Uterus (tissue), 2 donors: ENCODE measurements at regions not wholly inside any gene's neighbourhood (a gene's known extent, or its start where the extent isn't known, plus 50 kb on each side); places are given as distances from the start of the nearest gene placed in this dataset.

Experiments used
- POLR2A ChIP-seq, 2 donors: fragments of 450-650 bp; IDR thresholded peaks; one replicate each; pipeline ENCODE4 v1.6.1; 2016; ENCODE audit warnings: antibody characterized with exemption in 2 of 2, mild to moderate bottlenecking in 1 of 2, moderate library complexity in 1 of 2
- TF ChIP-seq, protein P1 (sequence below), 4 experiments: fragments of 200-600 bp in 2 of 4; fragments of 450-650 bp in 2 of 4; sonication (generic) in 2 of 4; IDR thresholded peaks; one replicate each; pipeline ENCODE4 v1.5.1; 2016 to 2019; ENCODE audit warnings: antibody characterized with exemption in 4 of 4, mild to moderate bottlenecking in 2 of 4, moderate library complexity in 1 of 4

DNA sequence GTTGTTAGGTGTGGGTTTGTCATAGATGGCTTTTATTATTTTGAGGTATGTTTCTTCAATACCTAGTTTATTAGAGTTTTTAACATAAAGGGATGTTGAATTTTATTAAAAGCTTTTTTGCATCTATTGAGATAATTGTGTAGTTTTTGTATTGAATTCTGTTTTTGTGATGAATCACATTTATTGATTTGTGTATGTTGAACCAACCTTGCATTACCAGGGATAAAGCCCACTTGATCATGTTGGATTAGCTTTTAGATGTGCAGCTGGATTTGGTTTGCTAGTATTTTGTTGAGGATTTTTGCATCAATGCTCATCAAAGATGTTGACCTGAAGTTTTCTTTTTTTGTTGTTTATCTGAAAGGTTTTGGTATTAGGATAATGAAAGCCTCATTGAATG, 328.2 kb downstream of the ADCYAP1 start:
- TF ChIP-seq, protein P1, sequence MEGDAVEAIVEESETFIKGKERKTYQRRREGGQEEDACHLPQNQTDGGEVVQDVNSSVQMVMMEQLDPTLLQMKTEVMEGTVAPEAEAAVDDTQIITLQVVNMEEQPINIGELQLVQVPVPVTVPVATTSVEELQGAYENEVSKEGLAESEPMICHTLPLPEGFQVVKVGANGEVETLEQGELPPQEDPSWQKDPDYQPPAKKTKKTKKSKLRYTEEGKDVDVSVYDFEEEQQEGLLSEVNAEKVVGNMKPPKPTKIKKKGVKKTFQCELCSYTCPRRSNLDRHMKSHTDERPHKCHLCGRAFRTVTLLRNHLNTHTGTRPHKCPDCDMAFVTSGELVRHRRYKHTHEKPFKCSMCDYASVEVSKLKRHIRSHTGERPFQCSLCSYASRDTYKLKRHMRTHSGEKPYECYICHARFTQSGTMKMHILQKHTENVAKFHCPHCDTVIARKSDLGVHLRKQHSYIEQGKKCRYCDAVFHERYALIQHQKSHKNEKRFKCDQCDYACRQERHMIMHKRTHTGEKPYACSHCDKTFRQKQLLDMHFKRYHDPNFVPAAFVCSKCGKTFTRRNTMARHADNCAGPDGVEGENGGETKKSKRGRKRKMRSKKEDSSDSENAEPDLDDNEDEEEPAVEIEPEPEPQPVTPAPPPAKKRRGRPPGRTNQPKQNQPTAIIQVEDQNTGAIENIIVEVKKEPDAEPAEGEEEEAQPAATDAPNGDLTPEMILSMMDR (IDR thresholded peaks at IDR 0.05): no peak
- no peak for TF ChIP-seq POLR2A (IDR thresholded peaks at IDR 0.05)
